ENCODE measurements at regions not wholly inside any gene's neighbourhood (a gene's known extent, or its start where the extent isn't known, plus 50 kb on each side); places are given as distances from the start of the nearest gene placed in this dataset.

- no peak for DNase-seq (ENCODE audit: low read depth in 2 of 2)
Observed at GRCh38 chr11:128407962-128408361, 179.4 kb downstream of the ETS1 start.

- DNase-seq (ENCODE audit: low read depth in 2 of 2): no peak
Observed at GRCh38 chr11:128405714-128406662, 181.4 kb downstream of the ETS1 start.

GRCh38 chr11:128405112-128405511, 182.2 kb downstream of the ETS1 start:
- no peak for DNase-seq (ENCODE audit: low read depth in 2 of 2)

- no peak for DNase-seq (ENCODE audit: low read depth in 2 of 2)
Observed at GRCh38 chr11:128404437-128404836, 182.9 kb downstream of the ETS1 start.

- DNase-seq (ENCODE audit: low read depth in 2 of 2): no peak
Observed at GRCh38 chr11:128400382-128401203, 186.8 kb downstream of the ETS1 start.

GRCh38 chr11:128399251-128400121, 187.9 kb downstream of the ETS1 start:
- no peak for DNase-seq (ENCODE audit: low read depth in 2 of 2)

- DNase-seq (ENCODE audit: low read depth in 2 of 2): no peak
Observed at GRCh38 chr11:128398517-128399250, 188.7 kb downstream of the ETS1 start.

GRCh38 chr11:128397362-128397761, 190.0 kb downstream of the ETS1 start:
- DNase-seq (ENCODE audit: low read depth in 2 of 2): no peak

- no peak for DNase-seq (ENCODE audit: low read depth in 2 of 2)
Observed at GRCh38 chr11:128394431-128395089, 192.8 kb downstream of the ETS1 start.

GRCh38 chr11:128392259-128392658, 195.1 kb downstream of the ETS1 start:
- no peak for DNase-seq (ENCODE audit: low read depth in 2 of 2)

- DNase-seq (ENCODE audit: low read depth in 2 of 2): no peak
Observed at GRCh38 chr11:128391811-128392210, 195.5 kb downstream of the ETS1 start.

GRCh38 chr11:128390246-128390645, 197.1 kb downstream of the ETS1 start:
- DNase-seq (ENCODE audit: low read depth in 2 of 2): no peak

- no peak for DNase-seq (ENCODE audit: low read depth in 2 of 2)
Observed at GRCh38 chr11:128389461-128389976, 197.8 kb downstream of the ETS1 start.

GRCh38 chr11:128388206-128388815, 199.0 kb downstream of the ETS1 start:
- no peak for DNase-seq (ENCODE audit: low read depth in 2 of 2)

- peak in 1 of 2 donors; percentile 12 for DNase-seq (ENCODE audit: low read depth in 2 of 2)
Observed at GRCh38 chr11:128379587-128380580, 207.5 kb downstream of the ETS1 start.

GRCh38 chr11:128375961-128376360, 211.4 kb downstream of the ETS1 start:
- DNase-seq (ENCODE audit: low read depth in 2 of 2): no peak

GRCh38 chr11:128374026-128374425, 213.3 kb downstream of the ETS1 start:
- DNase-seq (ENCODE audit: low read depth in 2 of 2): no peak

GRCh38 chr11:128372977-128373376, 214.4 kb downstream of the ETS1 start:
- no peak for DNase-seq (ENCODE audit: low read depth in 2 of 2)

All from stimulated activated CD4-positive, alpha-beta T cell treated with anti-CD3 and anti-CD28 coated beads, Interleukin-1b, Interleukin-23, amount 100 ng/mL, for 4 hours (primary cell).